SH-SY5Y (cell line): ENCODE measurements at regions not wholly inside any gene's neighbourhood (a gene's known extent, or its start where the extent isn't known, plus 50 kb on each side); places are given as distances from the start of the nearest gene placed in this dataset.

ENCODE experiments used
- GATA2 ChIP-seq: IDR thresholded peaks from 2 replicates; pipeline ENCODE4 v1.6.1; 2011; ENCODE audit warnings: mild to moderate bottlenecking, low read depth, low read length
- GATA3 ChIP-seq: IDR thresholded peaks from 2 replicates; pipeline ENCODE4 v1.6.1; 2011; ENCODE audit warnings: low read depth, mild to moderate bottlenecking, low read length, moderate library complexity

- TF ChIP-seq GATA3 (no peak), GATA2 (no peak)
These were observed 278.0 kb upstream of the KLF14 start for GRCh38 chr7:131011976-131012375.
